ENCODE measurements at regions not wholly inside any gene's neighbourhood (a gene's known extent, or its start where the extent isn't known, plus 50 kb on each side); places are given as distances from the start of the nearest gene placed in this dataset.

GRCh38 chr7:91323626-91324158 lies 59.5 kb downstream of the FZD1 start:
- DNase-seq, result no peak

DNA sequence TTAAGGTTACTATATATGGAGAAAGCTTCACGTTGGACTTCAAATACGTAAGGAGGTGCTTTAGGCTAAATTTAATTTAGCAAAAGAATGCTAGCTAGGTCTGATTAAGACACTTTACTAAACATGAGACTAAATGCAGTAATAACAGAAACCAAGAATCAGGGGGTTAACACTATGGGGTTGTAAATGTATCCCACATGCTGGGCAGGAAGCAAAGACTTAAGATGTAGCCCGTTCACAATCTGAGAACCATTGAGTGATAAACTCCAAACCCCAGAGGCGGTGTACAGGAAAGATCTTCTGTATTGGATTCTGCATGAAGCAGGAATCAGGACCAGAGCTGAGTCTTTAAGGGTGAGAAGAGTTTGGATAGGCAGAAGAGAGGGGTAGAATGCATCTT lies 60.4 kb downstream of the FZD1 start:
- DNase-seq, result no peak

DNA sequence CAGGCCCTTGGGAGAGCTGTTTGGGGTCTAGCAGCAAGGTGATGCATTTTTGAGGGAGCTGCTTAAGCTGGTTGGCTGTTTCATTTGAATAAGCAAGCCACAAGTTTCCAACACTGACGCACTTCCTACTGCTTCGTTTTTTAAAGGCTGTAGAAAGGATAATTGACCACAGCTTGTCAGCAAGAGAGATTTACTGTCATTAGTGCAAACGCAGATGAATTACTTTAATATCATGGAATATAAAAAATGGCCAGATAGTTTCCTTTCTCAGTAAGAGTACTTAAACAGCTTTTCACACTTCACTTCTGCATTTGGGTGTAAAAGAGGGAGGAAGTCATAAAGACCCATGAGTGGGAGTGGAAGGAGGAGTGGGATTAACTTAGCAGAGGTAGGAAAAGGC lies 61.5 kb downstream of the FZD1 start:
- no peak for DNase-seq

- DNase-seq, result no peak
These were observed 62.4 kb downstream of the FZD1 start for GRCh38 chr7:91326516-91327199.

DNA sequence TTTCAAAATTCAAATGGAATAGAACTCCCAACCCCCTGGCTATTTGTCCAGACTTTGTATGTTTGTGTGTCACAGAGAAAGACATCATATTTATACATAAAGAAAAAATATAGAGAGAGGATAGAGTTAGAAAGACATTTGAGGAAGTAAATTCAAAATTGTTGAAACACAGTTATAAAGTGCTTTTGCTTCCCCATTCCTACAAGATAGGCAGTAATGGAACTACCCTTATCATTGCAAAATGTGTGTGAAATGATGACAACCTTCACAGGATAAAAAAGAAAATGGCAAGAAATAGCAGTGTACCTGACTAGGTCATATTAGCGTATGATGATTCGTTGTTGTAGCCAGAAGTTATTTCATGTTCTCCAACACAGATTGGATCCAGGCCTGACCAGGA lies 63.1 kb downstream of the FZD1 start:
- no peak for DNase-seq

- DNase-seq, result no peak
These were observed 65.3 kb downstream of the FZD1 start for GRCh38 chr7:91329571-91329970.

- DNase-seq, result no peak
These were observed 66.1 kb downstream of the FZD1 start for GRCh38 chr7:91330191-91330808.

GRCh38 chr7:91330866-91331265 lies 66.6 kb downstream of the FZD1 start:
- DNase-seq, result no peak

DNA sequence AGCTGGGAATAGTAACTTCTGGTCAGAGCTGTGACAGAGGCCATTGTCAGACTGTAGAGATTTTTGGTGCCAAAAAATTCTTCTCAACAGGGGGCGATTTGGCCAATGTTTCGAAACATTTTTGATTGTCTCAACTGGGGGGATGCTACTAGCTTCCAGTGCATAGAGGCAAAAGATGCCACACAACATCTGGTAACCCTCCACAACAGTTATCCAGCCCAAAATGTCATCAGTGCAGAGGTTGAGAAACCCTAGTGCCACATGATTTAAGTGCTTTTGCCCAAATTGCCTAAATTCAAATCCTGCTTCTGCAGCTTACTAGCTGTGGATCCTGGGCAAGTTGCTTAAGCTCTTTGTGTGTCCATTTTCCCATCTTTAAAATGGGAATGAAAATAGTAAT lies 71.9 kb downstream of the FZD1 start:
- DNase-seq, result no peak

GRCh38 chr7:91338226-91339020 lies 74.2 kb downstream of the FZD1 start:
- no peak for DNase-seq

DNA sequence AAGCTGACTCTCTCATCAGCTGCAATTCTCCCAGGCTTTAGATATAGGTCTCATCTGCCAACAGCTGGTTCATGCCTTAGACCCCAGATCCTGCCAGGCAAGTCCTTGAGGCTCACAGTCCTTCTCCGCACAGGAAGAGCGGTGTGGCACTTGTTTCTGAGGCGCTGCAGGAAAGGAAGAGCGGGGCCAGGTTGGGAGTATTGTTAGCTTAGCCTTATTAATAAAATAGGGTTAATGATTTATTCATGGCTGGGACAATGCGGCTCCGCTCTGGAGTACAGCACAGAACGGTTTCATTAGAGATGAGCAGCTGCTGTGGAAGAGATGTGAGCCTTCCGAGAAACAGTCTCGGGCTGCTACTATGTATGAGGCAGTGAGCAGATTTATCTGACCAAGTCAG lies 78.1 kb downstream of the FZD1 start:
- DNase-seq, result no peak

DNA sequence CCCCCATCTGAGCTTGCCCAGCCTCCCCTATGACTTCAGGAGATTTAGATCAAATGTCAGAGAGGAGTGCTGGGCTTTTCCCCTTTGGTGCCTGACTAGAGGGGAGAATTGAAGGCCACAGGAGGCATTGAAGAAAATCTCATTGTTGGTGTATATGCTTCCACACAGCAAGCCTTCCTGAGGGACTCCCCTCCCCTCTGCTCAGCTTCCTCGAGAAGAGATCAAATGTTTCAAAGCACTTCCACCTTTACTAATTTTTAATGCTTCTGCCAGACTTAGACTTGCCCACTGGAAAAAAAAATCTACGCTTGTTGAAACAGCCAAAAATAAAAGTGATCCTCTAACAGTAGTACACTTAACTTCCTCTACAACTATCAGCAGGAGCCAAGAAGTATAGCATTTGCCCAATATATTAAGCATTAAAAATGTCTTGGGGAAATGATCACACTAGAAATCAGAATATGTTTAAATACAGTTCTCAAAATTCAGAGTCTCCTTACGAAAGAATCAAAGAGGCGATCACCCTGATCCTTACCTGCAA lies 79.3 kb downstream of the FZD1 start:
- DNase-seq, result no peak

GRCh38 chr7:91343996-91344629 lies 79.9 kb downstream of the FZD1 start:
- DNase-seq, result no peak

DNA sequence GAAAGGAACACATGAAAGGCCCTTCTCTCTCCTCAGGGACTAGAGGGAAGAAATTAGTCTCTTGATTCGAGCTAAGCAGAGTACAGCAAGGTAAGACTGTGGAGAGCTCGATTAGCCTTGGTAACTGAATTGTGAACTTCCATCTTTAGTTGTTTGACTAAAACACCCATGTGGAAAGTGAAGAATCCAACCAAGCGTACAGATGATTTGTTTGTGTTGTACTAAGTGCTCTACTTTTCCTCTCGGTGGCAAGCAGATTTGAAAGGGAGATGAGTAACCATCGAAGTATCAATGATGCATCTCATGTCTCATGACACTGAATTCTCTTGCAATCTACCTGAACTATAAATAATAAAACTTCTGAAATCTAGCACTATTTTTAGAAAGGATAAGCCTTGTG lies 80.7 kb downstream of the FZD1 start:
- DNase-seq, result no peak

GRCh38 chr7:91345449-91345848 lies 81.2 kb downstream of the FZD1 start:
- no peak for DNase-seq

DNA sequence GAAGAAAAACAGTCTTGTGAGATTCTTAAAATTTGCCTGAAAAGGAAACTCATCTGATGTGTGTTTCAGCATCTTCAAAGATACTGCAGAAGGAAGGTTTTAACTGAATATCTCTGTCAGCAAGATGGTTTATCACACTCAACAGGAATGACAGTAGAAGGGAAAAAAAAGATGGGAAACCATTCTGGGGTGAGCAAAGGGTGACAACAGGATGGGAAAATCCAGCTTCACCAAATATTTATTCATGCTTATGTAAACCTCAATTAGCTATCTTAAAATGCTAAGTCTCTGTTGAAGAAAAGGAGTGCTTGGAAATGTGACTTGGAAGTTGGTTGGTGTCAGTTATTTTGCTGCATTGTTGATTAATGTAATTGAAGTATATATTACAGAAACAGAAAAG lies 82.2 kb downstream of the FZD1 start:
- no peak for DNase-seq

DNA sequence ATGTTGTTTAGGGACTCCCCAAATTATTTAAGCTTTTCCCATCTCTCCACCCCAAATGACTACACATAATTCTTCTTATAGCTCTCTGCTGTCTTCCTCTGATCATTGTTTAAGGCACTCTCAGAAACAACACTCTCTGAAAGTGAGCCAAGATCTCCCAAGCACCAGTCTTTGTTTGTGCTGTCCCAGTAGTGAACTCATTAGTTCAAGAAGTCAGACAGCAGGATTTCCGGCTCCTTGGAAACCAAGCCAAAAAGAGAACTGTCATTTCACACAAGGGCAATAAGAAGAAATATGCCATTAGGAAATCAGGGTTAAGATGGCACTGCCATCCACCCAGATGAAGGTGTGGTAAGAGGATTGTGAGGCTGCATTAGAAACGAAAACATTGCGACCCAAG lies 83.1 kb downstream of the FZD1 start:
- DNase-seq, result no peak

DNA sequence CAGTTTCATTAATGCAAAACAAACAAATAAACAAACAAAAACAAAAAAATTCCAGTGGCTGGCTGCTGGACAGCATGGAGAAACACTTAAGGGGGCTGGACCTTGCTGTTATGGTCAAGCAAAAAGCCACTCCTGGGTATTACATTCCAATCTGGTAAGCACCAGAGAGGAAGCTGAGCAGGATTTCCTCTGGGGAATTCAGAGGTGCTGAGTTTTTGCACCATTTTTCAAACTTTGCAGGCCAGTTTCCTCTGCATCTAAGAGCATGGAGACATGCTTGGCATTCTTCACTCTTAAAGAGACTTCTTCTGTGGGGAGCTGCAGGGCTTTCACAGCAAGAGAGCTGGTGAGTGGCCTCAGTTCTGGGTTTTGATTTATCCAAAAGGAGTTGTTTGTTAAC lies 84.5 kb downstream of the FZD1 start:
- no peak for DNase-seq

- DNase-seq, result no peak
These were observed 87.1 kb downstream of the FZD1 start for GRCh38 chr7:91351374-91351773.

GRCh38 chr7:91352091-91352490 lies 87.9 kb downstream of the FZD1 start:
- DNase-seq, result no peak

GRCh38 chr7:91353848-91354247 lies 89.6 kb downstream of the FZD1 start:
- DNase-seq, result no peak

DNA sequence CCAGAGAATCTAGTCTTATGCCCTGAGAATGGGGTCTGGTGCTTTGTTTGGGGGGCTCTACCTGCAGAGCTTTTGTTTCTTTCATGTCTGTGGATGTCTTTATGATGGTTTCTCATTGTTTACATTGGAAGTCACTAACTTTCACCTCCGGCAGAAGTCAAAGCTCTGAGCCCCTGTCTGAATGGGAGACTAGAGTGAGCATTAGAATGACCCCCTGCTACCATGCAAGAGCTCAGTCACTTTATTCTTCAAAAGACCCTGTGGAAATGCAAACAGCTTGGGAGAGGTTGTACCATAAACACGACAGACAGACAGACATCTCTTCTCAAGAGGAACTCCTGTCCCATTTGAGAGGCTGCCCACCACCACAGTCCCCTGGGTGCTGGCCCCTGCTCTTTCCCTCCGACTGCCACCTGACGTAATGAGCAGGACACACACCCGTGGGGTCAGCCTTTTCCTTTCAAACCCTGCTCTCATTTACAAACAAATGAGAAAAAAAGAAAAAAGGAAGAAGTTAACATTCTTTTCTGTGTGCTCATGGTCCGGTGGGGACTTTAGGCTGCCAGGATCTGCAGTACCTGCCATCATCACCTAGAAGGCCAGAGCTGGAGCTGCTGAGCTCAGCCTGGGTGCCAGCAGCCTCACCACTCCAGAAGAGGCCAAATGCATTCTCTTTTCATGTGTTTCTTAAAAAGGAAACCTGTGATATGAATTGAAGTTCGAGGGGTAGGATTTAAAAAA lies 91.6 kb downstream of the FZD1 start:
- DNase-seq, result no peak
